ENCODE measurements at regions not wholly inside any gene's neighbourhood (a gene's known extent, or its start where the extent isn't known, plus 50 kb on each side); places are given as distances from the start of the nearest gene placed in this dataset.

DNA sequence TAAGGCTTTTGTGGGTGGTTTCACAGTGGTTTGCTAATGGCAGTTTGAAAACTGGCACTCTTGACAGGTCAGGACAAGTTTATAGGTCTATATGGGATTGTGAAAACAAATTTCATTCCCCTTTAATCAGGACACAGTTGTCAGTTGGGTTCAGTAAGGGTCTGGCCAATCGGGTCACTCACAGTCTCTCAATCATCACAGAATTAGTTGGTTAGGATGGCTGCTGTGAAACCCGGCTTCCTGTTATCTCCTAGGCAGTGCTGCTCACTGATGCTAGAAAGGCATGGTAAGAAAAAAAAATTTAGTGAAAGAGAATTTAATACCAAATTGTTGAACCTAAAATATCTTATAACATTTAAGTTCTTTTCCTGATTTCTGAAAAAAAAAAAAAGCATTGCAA, 1730.1 kb downstream of the EFNB2 start:
- TF ChIP-seq, protein P1, sequence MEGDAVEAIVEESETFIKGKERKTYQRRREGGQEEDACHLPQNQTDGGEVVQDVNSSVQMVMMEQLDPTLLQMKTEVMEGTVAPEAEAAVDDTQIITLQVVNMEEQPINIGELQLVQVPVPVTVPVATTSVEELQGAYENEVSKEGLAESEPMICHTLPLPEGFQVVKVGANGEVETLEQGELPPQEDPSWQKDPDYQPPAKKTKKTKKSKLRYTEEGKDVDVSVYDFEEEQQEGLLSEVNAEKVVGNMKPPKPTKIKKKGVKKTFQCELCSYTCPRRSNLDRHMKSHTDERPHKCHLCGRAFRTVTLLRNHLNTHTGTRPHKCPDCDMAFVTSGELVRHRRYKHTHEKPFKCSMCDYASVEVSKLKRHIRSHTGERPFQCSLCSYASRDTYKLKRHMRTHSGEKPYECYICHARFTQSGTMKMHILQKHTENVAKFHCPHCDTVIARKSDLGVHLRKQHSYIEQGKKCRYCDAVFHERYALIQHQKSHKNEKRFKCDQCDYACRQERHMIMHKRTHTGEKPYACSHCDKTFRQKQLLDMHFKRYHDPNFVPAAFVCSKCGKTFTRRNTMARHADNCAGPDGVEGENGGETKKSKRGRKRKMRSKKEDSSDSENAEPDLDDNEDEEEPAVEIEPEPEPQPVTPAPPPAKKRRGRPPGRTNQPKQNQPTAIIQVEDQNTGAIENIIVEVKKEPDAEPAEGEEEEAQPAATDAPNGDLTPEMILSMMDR (conservative IDR thresholded peaks at IDR 0.05 in 1 of 2, IDR thresholded peaks at IDR 0.05 in 1 of 2; ENCODE audit: extremely low read depth in 1 of 2, insufficient read depth in 1 of 2, low read depth in 1 of 2, low read length in 2 of 2), result no peak
- TF ChIP-seq EZH2 (IDR thresholded peaks at IDR 0.05; ENCODE audit: borderline replicate concordance, low read length), result no peak

All from mammary epithelial cell (primary cell).